ENCODE measurements at regions not wholly inside any gene's neighbourhood (a gene's known extent, or its start where the extent isn't known, plus 50 kb on each side); places are given as distances from the start of the nearest gene placed in this dataset.

DNA sequence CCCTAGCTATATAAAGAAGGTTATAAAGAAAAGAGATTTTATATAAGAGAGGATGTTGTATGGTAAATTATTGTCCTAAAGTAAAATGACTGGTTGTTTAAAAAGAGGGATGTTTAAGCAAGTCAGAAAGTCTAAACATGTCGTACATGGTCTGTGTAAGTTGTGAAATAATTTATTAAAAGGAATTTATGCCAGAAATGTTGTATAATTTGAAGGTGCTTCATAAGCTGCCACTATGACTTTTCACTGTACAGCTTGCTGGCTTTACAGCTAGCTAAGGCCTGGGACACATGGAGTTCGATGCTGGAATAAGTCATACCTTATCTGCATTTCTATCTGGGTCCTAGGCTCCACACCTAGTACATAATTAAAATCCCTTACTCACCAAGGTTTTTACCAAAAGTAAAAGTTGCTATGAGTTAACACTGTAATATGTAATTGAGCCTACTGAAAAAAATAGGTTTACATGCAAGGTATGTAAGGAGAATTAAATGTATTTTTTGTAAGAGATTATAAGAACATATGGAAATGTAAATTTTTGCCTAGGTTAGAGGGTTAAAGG, 59.0 kb upstream of the EDEM3 start:
- no peak for DNase-seq

DNA sequence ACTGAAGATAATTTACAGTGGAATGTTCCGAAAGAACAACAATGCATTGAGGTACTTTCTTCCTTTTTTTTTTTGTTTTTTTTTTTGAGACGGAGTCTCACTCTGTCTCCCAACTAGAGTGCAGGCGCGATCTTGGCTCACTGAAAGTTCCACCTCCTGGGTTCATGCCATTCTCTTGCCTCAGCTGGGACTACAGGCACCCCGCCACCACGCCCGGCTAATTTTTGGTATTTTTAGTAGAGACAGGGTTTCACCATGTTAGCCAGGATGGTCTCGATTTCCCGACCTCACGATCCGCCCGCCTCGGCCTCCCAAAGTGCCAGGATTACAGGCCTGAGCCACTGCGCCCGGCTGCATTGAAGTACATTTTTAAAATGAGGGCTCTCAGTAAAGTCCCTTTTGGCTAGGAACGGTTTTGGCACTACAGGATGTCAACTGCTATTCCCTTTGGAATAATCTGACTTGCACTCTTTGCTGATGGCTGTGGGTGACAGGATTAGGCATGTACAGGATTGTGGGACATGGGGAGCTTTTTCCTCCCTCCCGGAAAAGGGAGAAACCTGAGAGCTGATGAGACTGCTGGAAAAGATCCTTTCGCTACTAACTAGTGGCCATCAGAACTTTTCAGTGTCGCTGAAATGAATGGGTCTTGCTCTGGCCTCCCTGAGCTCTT, 56.9 kb upstream of the EDEM3 start:
- no peak for DNase-seq

- DNase-seq, result no peak
These were observed 56.2 kb upstream of the EDEM3 start for GRCh38 chr1:184810735-184811343.

- DNase-seq, result no peak
These were observed 51.7 kb upstream of the EDEM3 start for GRCh38 chr1:184806296-184806721.

DNA sequence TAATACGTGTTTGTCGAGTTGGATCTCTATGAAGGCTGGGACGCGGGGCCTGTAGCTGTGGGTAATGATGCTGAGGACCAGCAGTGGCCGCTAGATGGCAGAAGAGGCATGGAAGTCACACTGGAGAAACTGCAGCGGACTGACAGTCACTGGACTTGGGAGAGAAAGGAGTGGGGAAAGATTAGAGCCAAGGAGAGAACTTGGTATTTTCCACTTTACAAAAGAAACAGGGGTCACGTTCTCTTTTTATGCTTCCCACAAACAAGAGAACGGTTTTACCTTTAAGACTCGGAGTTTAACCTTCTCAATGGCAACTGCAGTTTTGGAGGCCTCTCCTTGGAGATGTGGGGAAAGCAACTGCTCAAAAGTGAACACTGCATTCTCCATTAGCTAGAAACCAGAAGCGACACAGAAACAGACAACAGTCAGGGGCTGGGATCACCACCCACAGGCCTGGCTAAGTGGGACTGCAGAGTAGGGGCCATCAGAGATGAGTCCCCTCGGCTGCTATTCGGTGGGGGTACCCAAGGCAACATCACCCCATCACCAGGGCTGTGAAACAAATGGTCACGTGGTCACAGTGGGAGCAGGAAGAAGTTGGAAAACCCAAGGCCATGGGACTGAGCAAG, 51.1 kb upstream of the EDEM3 start:
- DNase-seq, result peak; percentile 88

Data from retina (tissue), 1 donor.